OCI-LY1 (cell line): ENCODE measurements at regions not wholly inside any gene's neighbourhood (a gene's known extent, or its start where the extent isn't known, plus 50 kb on each side); places are given as distances from the start of the nearest gene placed in this dataset.

Experiments used
- H2AFZ ChIP-seq: fragments of 200-600 bp; sonication (generic), shearing (Covaris generic); 2 replicates; pipeline ENCODE4 v1.6.0; 2014; ENCODE audit warnings: antibody characterized with exemption, mild to moderate bottlenecking, low read length
- H3F3A ChIP-seq: fragments of 200-600 bp; sonication (generic), shearing (Covaris generic); 2 replicates; pipeline ENCODE4 v1.6.0; 2014; ENCODE audit warnings: mild to moderate bottlenecking, antibody characterized with exemption, low read length, moderate library complexity; ENCODE audit not compliant: insufficient read depth
- H3K27ac ChIP-seq: fragments of 200-600 bp; sonication (generic); 2 replicates; pipeline ENCODE4 v1.5.1; 2014; ENCODE audit warnings: low read length, mixed run types, mild to moderate bottlenecking, low read depth; ENCODE audit not compliant: poor library complexity, severe bottlenecking
- H3K27me3 ChIP-seq: fragments of 200-600 bp; sonication (generic); 2 replicates; pipeline ENCODE4 v1.6.0; 2014; ENCODE audit warnings: antibody characterized with exemption, mild to moderate bottlenecking, low read length, moderate library complexity; ENCODE audit not compliant: insufficient read depth
- H3K36me3 ChIP-seq: fragments of 200-600 bp; sonication (generic); 2 replicates; pipeline ENCODE4 v1.6.1; 2014; ENCODE audit warnings: mild to moderate bottlenecking, antibody characterized with exemption, low read length, moderate library complexity, mixed read lengths; ENCODE audit not compliant: insufficient read depth
- H3K4me1 ChIP-seq: fragments of 200-600 bp; sonication (generic); 2 replicates; pipeline ENCODE4 v1.5.1; 2014; ENCODE audit warnings: mild to moderate bottlenecking, low read length, moderate library complexity; ENCODE audit not compliant: insufficient read depth, severe bottlenecking
- H3K4me2 ChIP-seq: fragments of 200-600 bp; sonication (generic), shearing (Covaris generic); 2 replicates; pipeline ENCODE4 v1.6.1; 2014; ENCODE audit warnings: low read length
- H3K4me3 ChIP-seq: fragments of 200-600 bp; sonication (generic); 2 replicates; pipeline ENCODE4 v1.5.1; 2014; ENCODE audit warnings: low read length, low read depth, mild to moderate bottlenecking, mixed read lengths; ENCODE audit not compliant: poor library complexity, severe bottlenecking
- H3K79me2 ChIP-seq: fragments of 200-600 bp; shearing (Covaris generic); 2 replicates; pipeline ENCODE4 v1.6.1; 2016; ENCODE audit warnings: mixed run types, low read length, mixed read lengths; ENCODE audit not compliant: insufficient read depth
- H3K9ac ChIP-seq: fragments of 200-600 bp; sonication (generic), shearing (Covaris generic); 2 replicates; pipeline ENCODE4 v1.6.1; 2014; ENCODE audit warnings: mild to moderate bottlenecking, low read length, mixed read lengths
- H3K9me2 ChIP-seq: fragments of 200-600 bp; sonication (generic), shearing (Covaris generic); 2 replicates; pipeline ENCODE4 v1.6.1; 2014; ENCODE audit warnings: low read depth, mild to moderate bottlenecking, low read length, mixed read lengths
- H3K9me3 ChIP-seq: fragments of 200-600 bp; shearing (Covaris generic); 2 replicates; pipeline ENCODE4 v1.6.1; 2014; ENCODE audit warnings: low read length, mixed read lengths
- H4K20me1 ChIP-seq: fragments of 200-600 bp; sonication (generic), shearing (Covaris generic); 2 replicates; pipeline ENCODE4 v1.6.0; 2016; ENCODE audit warnings: mild to moderate bottlenecking, low read length; ENCODE audit not compliant: insufficient read depth
- CTCF ChIP-seq: fragments of 200-600 bp; sonication (generic), shearing (Covaris generic); IDR thresholded peaks from 2 replicates; pipeline ENCODE4 v1.5.1; 2017; ENCODE audit warnings: mild to moderate bottlenecking, antibody characterized with exemption, low read length, moderate library complexity, mixed read lengths
- EZH2 ChIP-seq: fragments of 200-600 bp; sonication (generic), shearing (Covaris generic); IDR thresholded peaks from 2 replicates; pipeline ENCODE4 v1.8.0; 2017; ENCODE audit warnings: borderline replicate concordance, mixed run types, mild to moderate bottlenecking, antibody characterized with exemption, low read length, moderate library complexity, mixed read lengths

GRCh38 chr11:111019871-111020670 is 225.5 kb upstream of the POU2AF2 start:
- Histone ChIP-seq H3K4me1 (no peaks in the 10 kb centered on the region), H3K27ac (no peak overlapping the region), H3K36me3 (no peaks in the 10 kb centered on the region), H2AFZ (no peak overlapping the region), H3K4me2 (no peak overlapping the region), H3K9me3 (no peaks in the 10 kb centered on the region), H3K4me3 (no peak overlapping the region), H3F3A (no peaks in the 10 kb centered on the region), H3K9me2 (no peaks in the 10 kb centered on the region), H3K27me3 (no peaks in the 10 kb centered on the region), H3K9ac (no peak overlapping the region), H3K79me2 (no peaks in the 10 kb centered on the region), H4K20me1 (no peaks in the 10 kb centered on the region)
- TF ChIP-seq EZH2 = no peak
- TF ChIP-seq CTCF = no peak

GRCh38 chr11:111019451-111019850 is 226.1 kb upstream of the POU2AF2 start:
- no peaks in the 10 kb centered on the region for H3F3A ChIP-seq
- H2AFZ ChIP-seq = no peak overlapping the region

GRCh38 chr11:111018566-111018965 is 227.0 kb upstream of the POU2AF2 start:
- H3K79me2 ChIP-seq = no peaks in the 10 kb centered on the region
- H3K9me3 ChIP-seq = no peaks in the 10 kb centered on the region
- H4K20me1 ChIP-seq = no peaks in the 10 kb centered on the region
- H3K36me3 ChIP-seq = no peaks in the 10 kb centered on the region
- no peaks in the 10 kb centered on the region for H3K9me2 ChIP-seq
- H3K9ac ChIP-seq = no peak overlapping the region
- H2AFZ ChIP-seq = no peak overlapping the region
- no peaks in the 10 kb centered on the region for H3K4me1 ChIP-seq
- no peak for TF ChIP-seq EZH2
- TF ChIP-seq CTCF = no peak
- no peak overlapping the region for H3K27ac ChIP-seq
- no peak overlapping the region for H3K4me3 ChIP-seq
- H3F3A ChIP-seq = no peaks in the 10 kb centered on the region
- H3K27me3 ChIP-seq = no peaks in the 10 kb centered on the region
- H3K4me2 ChIP-seq = no peak overlapping the region

More at GRCh38 chr11:111019451-111019850, 226.1 kb upstream of the POU2AF2 start:
- Histone ChIP-seq H3K4me3 (no peak overlapping the region), H3K79me2 (no peaks in the 10 kb centered on the region), H3K9me3 (no peaks in the 10 kb centered on the region), H3K4me1 (no peaks in the 10 kb centered on the region), H3K4me2 (no peak overlapping the region), H3K27me3 (no peaks in the 10 kb centered on the region), H3K27ac (no peak overlapping the region), H4K20me1 (no peaks in the 10 kb centered on the region), H3K36me3 (no peaks in the 10 kb centered on the region), H3K9me2 (no peaks in the 10 kb centered on the region), H3K9ac (no peak overlapping the region)
- TF ChIP-seq EZH2 = no peak
- no peak for TF ChIP-seq CTCF
